Heart left ventricle (tissue), 16 donors: ENCODE measurements at regions not wholly inside any gene's neighbourhood (a gene's known extent, or its start where the extent isn't known, plus 50 kb on each side); places are given as distances from the start of the nearest gene placed in this dataset.

Source experiments
- ATAC-seq, 4 donors: fragments of 200-7000 bp; cut with Tn5 transposase; one replicate each; pipeline ENCODE4 v1.9.1; 2020 to 2022; ENCODE audit warnings: moderate library complexity in 4 of 4, mild to moderate bottlenecking in 3 of 4, moderate number of reproducible peaks in 1 of 4
- DNase-seq, 5 donors: peaks; one replicate each; pipeline ENCODE4 v3.0.0-alpha.2; 2020
- H3K27ac ChIP-seq, 12 donors: fragments of 200-600 bp; sonication (generic) in 4 of 12; one replicate each; pipeline versions ENCODE4 v1.5.0 to v1.8.0; 2016 to 2022; ENCODE audit warnings: mild to moderate bottlenecking in 2 of 12
- H3K27me3 ChIP-seq, 9 donors: fragments of 200-600 bp; sonication (generic) in 2 of 9; one replicate each; pipeline versions ENCODE4 v1.5.1 to v1.8.0; 2016 to 2022; ENCODE audit warnings: mild to moderate bottlenecking in 3 of 9
- H3K36me3 ChIP-seq, 9 donors: fragments of 200-600 bp; sonication (generic) in 2 of 9; one replicate each; pipeline versions ENCODE4 v1.5.0 to v1.8.0; 2018 to 2022; ENCODE audit warnings: mild to moderate bottlenecking in 2 of 9
- H3K4me1 ChIP-seq, 12 donors: fragments of 200-600 bp; sonication (generic) in 4 of 12; one replicate each; pipeline versions ENCODE4 v1.5.0 to v1.8.0; 2016 to 2022; ENCODE audit warnings: mild to moderate bottlenecking in 3 of 12
- H3K4me3 ChIP-seq, 12 donors: fragments of 200-600 bp; sonication (generic) in 4 of 12; one replicate each; pipeline versions ENCODE4 v1.5.0 to v1.8.0; 2017 to 2022; ENCODE audit warnings: mild to moderate bottlenecking in 9 of 12, moderate library complexity in 4 of 12
- H3K9me3 ChIP-seq, 12 donors: fragments of 200-600 bp; sonication (generic) in 4 of 12; one replicate each; pipeline versions ENCODE4 v1.5.0 to v1.8.0; 2016 to 2022; ENCODE audit warnings: mild to moderate bottlenecking in 1 of 12
- CTCF ChIP-seq, 12 donors: fragments of 200-600 bp; sonication (generic) in 4 of 12; IDR thresholded peaks; one replicate each; pipeline versions ENCODE4 v1.5.0 to v1.8.0; 2018 to 2022; ENCODE audit warnings: antibody characterized with exemption in 12 of 12, mild to moderate bottlenecking in 5 of 12
- POLR2A ChIP-seq, 2 donors: fragments of 450-650 bp; IDR thresholded peaks; one replicate each; pipeline ENCODE4 v1.6.1; 2017; ENCODE audit warnings: antibody characterized with exemption in 2 of 2, mild to moderate bottlenecking in 2 of 2, moderate library complexity in 2 of 2
- WGBS, 4 donors: extraction: QIAGEN DNeasy Blood & Tissue Kit in 2 of 4; methylation state at CpG; one replicate each; pipeline versions ENCODE4 v1.1.5 to v1.1.7; 2013 to 2018; 5-methylcytosine and 5-hydroxymethylcytosine counted together
- intact Hi-C, 10 donors: fragments of 100-400 bp; cut with DNase I; formaldehyde crosslinking; loops; one replicate each; pipeline versions ENCODE4 v1.11.1 to v1.14.2; 2022
- donor health status: ischemic (EF 13 %, LVEDD 7.1; RV severe dilation, severe dysfunction).
- donor health status: healthy with polysubstance abuse.
- donor health status: DM: no; HTN: yes; CAD: no.
- donor health status: DM: no; HTN: no; CAD: no.
- donor health status: ischemic (EF 25% LVEDD 6.9; RV normal size, moderate dysfunction).
- donor health status: ischemic (EF 25% LVEDD 5.7; RV mildly dilated, moderate dysfunction).
- donor health status: healthy.
- donor health status: DM: yes; HTN: yes; CAD: no.
- donor health status: ischemic (EF 35%, LVEDD 5.7; RV mildly dilated, moderate dysfunction).
- donor health status: nonischemic (EF 11% LVEDD 7.7; RV severe dilation, severe dysfunction).
- donor health status: DM: yes; HTN: yes; CAD: no.
- donor health status: PGD.
- donor health status: ischemic (EF 29% LVEDD 5.4; RV normal size, mild dysfunction).
- donor health status: nonischemic (EF 23%, LVEDD 6.1; RV moderate dilation, normal function).

GRCh38 chr12:78359520-78359919 lies 505.1 kb upstream of the SYT1 start:
- no peaks in the 10 kb centered on the region for H3K9me3 ChIP-seq
- ATAC-seq: no peak
- no peak overlapping the region for H3K4me3 ChIP-seq
- no peaks in the 10 kb centered on the region for H3K36me3 ChIP-seq
- intact Hi-C loops: no loop called here
- TF ChIP-seq CTCF (IDR thresholded peaks at IDR 0.05) (no peak), POLR2A (IDR thresholded peaks at IDR 0.05) (no peak)
- no peak for DNase-seq
- peak overlapping the region in 1 of 12 donors; percentile 12 for H3K27ac ChIP-seq
- no peaks in the 10 kb centered on the region for H3K4me1 ChIP-seq
- H3K27me3 ChIP-seq: no peaks in the 10 kb centered on the region
- WGBS, 4 donors: 39 to 59% (median 51%) methylated on average over 1 of the region's 1 CpG

GRCh38 chr12:78361683-78362082 lies 502.9 kb upstream of the SYT1 start:
- H3K4me1 ChIP-seq: no peaks in the 10 kb centered on the region
- ATAC-seq: no peak
- TF ChIP-seq POLR2A (IDR thresholded peaks at IDR 0.05) (no peak), CTCF (IDR thresholded peaks at IDR 0.05) (no peak)
- no peaks in the 10 kb centered on the region for H3K27me3 ChIP-seq
- no peaks in the 10 kb centered on the region for H3K9me3 ChIP-seq
- 47 to 77% (median 73%) methylated on average over 4 of the region's 4 CpGs for WGBS, 4 donors
- intact Hi-C loops: no loop called here
- no peak for DNase-seq
- H3K4me3 ChIP-seq: no peak overlapping the region
- H3K27ac ChIP-seq: no peak overlapping the region
- H3K36me3 ChIP-seq: no peaks in the 10 kb centered on the region

GRCh38 chr12:78371284-78371683 lies 493.3 kb upstream of the SYT1 start:
- Histone ChIP-seq H3K4me3 (no peak overlapping the region), H3K27ac (no peak overlapping the region), H3K36me3 (no peaks in the 10 kb centered on the region), H3K9me3 (no peaks in the 10 kb centered on the region), H3K27me3 (no peaks in the 10 kb centered on the region), H3K4me1 (no peaks in the 10 kb centered on the region)
- no peak for ATAC-seq
- TF ChIP-seq POLR2A (IDR thresholded peaks at IDR 0.05) (no peak), CTCF (IDR thresholded peaks at IDR 0.05) (no peak)
- WGBS, 4 donors: 86 to 92% (median 87%) methylated on average over 3 of the region's 3 CpGs
- DNase-seq: no peak
- intact Hi-C loops: no loop called here

- Histone ChIP-seq H3K4me1 (no peaks in the 10 kb centered on the region), H3K27ac (no peak overlapping the region), H3K4me3 (no peak overlapping the region), H3K36me3 (no peaks in the 10 kb centered on the region), H3K27me3 (no peaks in the 10 kb centered on the region), H3K9me3 (peaks cover 0 to 18% (median 4%) of the 10 kb centered on the region in 12 donors)
- intact Hi-C loops: no loop called here
- 48 to 62% (median 59%) methylated on average over 1 of the region's 1 CpG for WGBS, 4 donors
- ATAC-seq: no peak
- DNase-seq: no peak
- TF ChIP-seq CTCF (IDR thresholded peaks at IDR 0.05): no peak
- no peak for TF ChIP-seq POLR2A (IDR thresholded peaks at IDR 0.05)
Observed at GRCh38 chr12:78375461-78375860, 489.1 kb upstream of the SYT1 start.
